ENCODE measurements at regions not wholly inside any gene's neighbourhood (a gene's known extent, or its start where the extent isn't known, plus 50 kb on each side); places are given as distances from the start of the nearest gene placed in this dataset.

GRCh38 chr20:41939659-41940058, 321.5 kb upstream of the CHD6 start:
- no peak for DNase-seq

- DNase-seq: no peak
These were observed 320.2 kb upstream of the CHD6 start for GRCh38 chr20:41938353-41938752.

- DNase-seq: no peak
These were observed 317.1 kb upstream of the CHD6 start for GRCh38 chr20:41935259-41935791.

- no peak for DNase-seq
These were observed 314.3 kb upstream of the CHD6 start for GRCh38 chr20:41932431-41932830.

- DNase-seq: no peak
These were observed 309.5 kb upstream of the CHD6 start for GRCh38 chr20:41927655-41928054.

- DNase-seq: no peak
These were observed 309.0 kb upstream of the CHD6 start for GRCh38 chr20:41927189-41927588.

GRCh38 chr20:41925476-41925875, 307.3 kb upstream of the CHD6 start:
- DNase-seq: no peak

GRCh38 chr20:41923624-41924023, 305.4 kb upstream of the CHD6 start:
- DNase-seq: no peak

GRCh38 chr20:41913146-41913545, 295.0 kb upstream of the CHD6 start:
- DNase-seq: no peak

- no peak for DNase-seq
These were observed 292.4 kb upstream of the CHD6 start for GRCh38 chr20:41910558-41910957.

GRCh38 chr20:41905199-41905598, 287.0 kb upstream of the CHD6 start:
- no peak for DNase-seq

GRCh38 chr20:41903586-41903985, 285.4 kb upstream of the CHD6 start:
- no peak for DNase-seq

GRCh38 chr20:41902346-41902745, 284.2 kb upstream of the CHD6 start:
- DNase-seq: no peak

- DNase-seq: no peak
These were observed 282.1 kb upstream of the CHD6 start for GRCh38 chr20:41900201-41900691.

- DNase-seq: no peak
These were observed 279.5 kb upstream of the CHD6 start for GRCh38 chr20:41897708-41898107.

- no peak for DNase-seq
These were observed 277.3 kb upstream of the CHD6 start for GRCh38 chr20:41895241-41896032.

- no peak for DNase-seq
These were observed 276.2 kb upstream of the CHD6 start for GRCh38 chr20:41894255-41894963.

GRCh38 chr20:41892031-41892430, 273.9 kb upstream of the CHD6 start:
- DNase-seq: no peak

GRCh38 chr20:41889844-41890224, 271.7 kb upstream of the CHD6 start:
- no peak for DNase-seq

GRCh38 chr20:41889126-41889843, 271.1 kb upstream of the CHD6 start:
- no peak for DNase-seq

- no peak for DNase-seq
These were observed 270.3 kb upstream of the CHD6 start for GRCh38 chr20:41888434-41888833.

GRCh38 chr20:41887500-41887899, 269.3 kb upstream of the CHD6 start:
- no peak for DNase-seq

GRCh38 chr20:41881466-41882046, 263.4 kb upstream of the CHD6 start:
- no peak for DNase-seq

Measured in CD4-positive, alpha-beta T cell treated with Interleukin-21 for 1 hour (primary cell).